ENCODE measurements at regions not wholly inside any gene's neighbourhood (a gene's known extent, or its start where the extent isn't known, plus 50 kb on each side); places are given as distances from the start of the nearest gene placed in this dataset.

- TF ChIP-seq ZFY (CRISPR knock-in tag; IDR thresholded peaks at IDR 0.05) (no peak), NBN (conservative IDR thresholded peaks at IDR 0.05) (no peak), ZNF30 (CRISPR knock-in tag; IDR thresholded peaks at IDR 0.05) (no peak), RBFOX2 (IDR thresholded peaks at IDR 0.05; ENCODE audit: low read depth, low read length) (no peak), ZBTB33 (CRISPR knock-in tag; IDR thresholded peaks at IDR 0.05) (no peak)
Measured at GRCh38 chr4:108337923-108338322, 169.2 kb upstream of the LEF1 start (continued).

GRCh38 chr4:108336076-108336475, 167.3 kb upstream of the LEF1 start:
- intact Hi-C loops (cut with micrococcal nuclease; ENCODE audit: unreplicated experiment) = no loop called here

More at GRCh38 chr4:108336076-108336475, 167.3 kb upstream of the LEF1 start:
- TF ChIP-seq HNF4G (IDR thresholded peaks at IDR 0.05; ENCODE audit: borderline replicate concordance, low read depth, low read length) (no peak), HNF4G (CRISPR knock-in tag; IDR thresholded peaks at IDR 0.05; ENCODE audit: borderline replicate concordance, low read depth) (no peak), CREBL2 (CRISPR knock-in tag; IDR thresholded peaks at IDR 0.05; ENCODE audit: borderline replicate concordance) (no peak), ZZZ3 (CRISPR knock-in tag; IDR thresholded peaks at IDR 0.05; ENCODE audit: borderline replicate concordance) (no peak), TOE1 (CRISPR knock-in tag; IDR thresholded peaks at IDR 0.05) (no peak), PRDM10 (CRISPR knock-in tag; IDR thresholded peaks at IDR 0.05; ENCODE audit: low read depth) (no peak)
- Histone ChIP-seq H3K27ac (ENCODE audit: extremely low read length, insufficient read depth, low read length) (no peak overlapping the region), H3K9me3 (ENCODE audit: low read length) (no peaks in the 10 kb centered on the region), H3K36me3 (replicated peaks in 1 of 2; ENCODE audit: control insufficient read depth in 1 of 2, insufficient read depth in 2 of 2, low read length in 2 of 2) (no peaks in the 10 kb centered on the region), H3K4me1 (ENCODE audit: insufficient read depth, low read length) (peaks cover 8% of the 10 kb centered on the region), H3K27me3 (ENCODE audit: control insufficient read depth in 1 of 2, insufficient read depth in 2 of 2, low read length in 2 of 2) (0 out of 5 replicates have a peak, but pooled peaks cover 0 to 2% of the 10 kb centered on the region in 2 experiments), H4K20me1 (ENCODE audit: insufficient read depth, low read length) (no peaks in the 10 kb centered on the region), H3K79me2 (ENCODE audit: insufficient read depth, low read length) (no peaks in the 10 kb centered on the region), H3K4me3 (replicated peaks in 1 of 3; ENCODE audit: insufficient read depth in 1 of 3, low read depth in 2 of 3, low read length in 3 of 3) (no peak overlapping the region), H3K9ac (ENCODE audit: insufficient read depth, low read depth, low read length) (no peak overlapping the region), H2AFZ (ENCODE audit: low read length) (no peak overlapping the region), H3K4me2 (ENCODE audit: low read depth, low read length) (no peak overlapping the region)
- in situ Hi-C loops (cut with HindIII; ENCODE audit: extremely low pct_ligation_motif_present, low pct_unique_long_range_greater_than_20kb) = no loop called here
- no peak for ATAC-seq
- no TSS peak for BruUV-seq (replicated peaks)
- no peak for FAIRE-seq
- DNase-seq (ENCODE audit: low spot score) = no peak
- ChIA-PET POLR2A (no interaction called here), CTCF (ENCODE audit: low intra/inter-chr PET ratio, low total read pairs) (no interaction called here)
